RWPE2 (cell line): ENCODE measurements at regions not wholly inside any gene's neighbourhood (a gene's known extent, or its start where the extent isn't known, plus 50 kb on each side); places are given as distances from the start of the nearest gene placed in this dataset.

Source experiments
- ATAC-seq: fragments of 200-7000 bp; cut with Tn5 transposase; 3 replicates; pipeline ENCODE4 v1.9.1; 2021; ENCODE audit warnings: low read depth
- DNase-seq: peaks from one replicate; pipeline ENCODE4 v3.0.0-alpha.2; 2020; ENCODE audit warnings: low spot score
- H3K27ac ChIP-seq: fragments of 450-650 bp; 2 replicates; pipeline ENCODE4 v1.5.1; 2017; ENCODE audit warnings: mild to moderate bottlenecking; ENCODE audit not compliant: poor library complexity, severe bottlenecking
- H3K27me3 ChIP-seq: fragments of 250-450 bp; sonication (Bioruptor Pico); 2 replicates; pipeline ENCODE4 v1.5.1; 2021; ENCODE audit warnings: mild to moderate bottlenecking, moderate library complexity; ENCODE audit not compliant: insufficient read depth, poor library complexity, severe bottlenecking
- H3K36me3 ChIP-seq: fragments of 250-450 bp; sonication (Bioruptor Pico); 2 replicates; pipeline ENCODE4 v1.5.1; 2020; ENCODE audit warnings: low read depth, mild to moderate bottlenecking, moderate library complexity
- H3K4me1 ChIP-seq: fragments of 250-450 bp; sonication (Bioruptor Pico); 2 replicates; pipeline ENCODE4 v1.5.1; 2021; ENCODE audit warnings: mild to moderate bottlenecking, moderate library complexity; ENCODE audit not compliant: insufficient read depth, poor library complexity, severe bottlenecking
- H3K4me3 ChIP-seq: fragments of 250-450 bp; sonication (Bioruptor Pico); 2 replicates; pipeline ENCODE4 v1.5.1; 2021; ENCODE audit warnings: mild to moderate bottlenecking, moderate library complexity; ENCODE audit not compliant: severe bottlenecking
- H3K9me3 ChIP-seq: fragments of 250-450 bp; sonication (Bioruptor Pico); 2 replicates; pipeline ENCODE4 v1.5.1; 2021; ENCODE audit warnings: mild to moderate bottlenecking, moderate library complexity; ENCODE audit not compliant: severe bottlenecking
- CTCF ChIP-seq: fragments of 450-650 bp; IDR thresholded peaks from one replicate; pipeline ENCODE4 v1.5.1; 2017; ENCODE audit warnings: mild to moderate bottlenecking, moderate library complexity; ENCODE audit not compliant: poor library complexity, severe bottlenecking

- Histone ChIP-seq H3K27ac (no peak overlapping the region), H3K4me3 (no peak overlapping the region), H3K9me3 (no peaks in the 10 kb centered on the region), H3K27me3 (no peaks in the 10 kb centered on the region), H3K36me3 (no peaks in the 10 kb centered on the region), H3K4me1 (no peaks in the 10 kb centered on the region)
- DNase-seq: no peak
- ATAC-seq: peak; percentile 67
- no peak for TF ChIP-seq CTCF
Measured at GRCh38 chrX:117376460-117376859, 740.1 kb downstream of the KLHL13 start.

DNA sequence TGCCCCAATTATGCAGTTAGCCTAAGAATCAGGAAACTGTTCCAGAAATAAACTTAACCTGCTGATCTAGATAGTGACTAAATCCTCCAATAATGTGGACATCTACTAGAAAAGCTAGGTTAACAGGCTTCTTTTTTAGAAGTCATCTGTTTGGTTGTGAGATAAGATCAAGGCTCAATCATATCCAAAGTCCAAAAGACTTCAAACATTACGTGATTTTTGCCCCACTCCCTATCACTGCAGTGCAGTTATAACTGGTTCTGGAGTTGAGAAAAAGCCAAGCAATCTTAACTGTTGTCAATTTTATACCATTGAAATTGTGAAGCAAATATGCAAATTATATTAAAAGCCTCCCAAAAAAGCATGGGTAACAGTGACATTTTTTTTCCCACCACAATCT, 781.4 kb downstream of the KLHL13 start:
- TF ChIP-seq CTCF: no peak

GRCh38 chrX:117327373-117327772, 789.2 kb downstream of the KLHL13 start:
- no peak for ATAC-seq
- no peak overlapping the region for H3K4me3 ChIP-seq

More for the DNA sequence above, 781.4 kb downstream of the KLHL13 start:
- H3K4me3 ChIP-seq: no peak overlapping the region
- no peaks in the 10 kb centered on the region for H3K27me3 ChIP-seq
- no peaks in the 10 kb centered on the region for H3K4me1 ChIP-seq
- no peak overlapping the region for H3K27ac ChIP-seq
- no peaks in the 10 kb centered on the region for H3K9me3 ChIP-seq
- DNase-seq: no peak
- H3K36me3 ChIP-seq: no peaks in the 10 kb centered on the region
- ATAC-seq: no peak

DNA sequence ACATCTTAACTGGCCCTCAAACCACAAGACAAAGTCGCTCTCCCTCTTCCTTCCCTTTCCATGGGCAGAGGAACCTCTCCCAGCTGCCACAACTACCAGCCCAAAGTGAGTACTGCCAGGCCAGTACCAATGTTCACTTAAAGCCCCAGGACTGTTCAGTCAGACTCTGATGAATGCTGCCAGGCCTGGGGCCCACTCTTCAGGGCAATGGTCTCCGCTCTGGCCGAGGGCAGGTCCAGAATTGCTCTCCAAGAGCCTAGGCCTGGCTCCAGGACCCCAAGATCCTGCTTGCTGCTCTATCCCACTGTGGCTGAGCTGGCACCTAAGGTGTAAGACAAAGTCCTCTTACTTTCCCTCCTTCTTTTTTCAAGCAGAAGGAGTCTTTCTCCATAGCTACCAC, 790.9 kb downstream of the KLHL13 start:
- TF ChIP-seq CTCF: no peak
- no peaks in the 10 kb centered on the region for H3K9me3 ChIP-seq

More at GRCh38 chrX:117327373-117327772, 789.2 kb downstream of the KLHL13 start:
- Histone ChIP-seq H3K27me3 (no peaks in the 10 kb centered on the region), H3K9me3 (no peaks in the 10 kb centered on the region), H3K36me3 (no peaks in the 10 kb centered on the region), H3K4me1 (no peaks in the 10 kb centered on the region), H3K27ac (no peak overlapping the region)
- TF ChIP-seq CTCF: no peak
- DNase-seq: no peak

GRCh38 chrX:117305168-117305766, 811.3 kb downstream of the KLHL13 start:
- Histone ChIP-seq H3K27ac (no peak overlapping the region), H3K9me3 (no peaks in the 10 kb centered on the region), H3K4me1 (no peaks in the 10 kb centered on the region), H3K36me3 (no peaks in the 10 kb centered on the region), H3K27me3 (no peaks in the 10 kb centered on the region), H3K4me3 (no peak overlapping the region)
- DNase-seq (no peak), ATAC-seq (no peak)
- TF ChIP-seq CTCF: no peak

More for the DNA sequence above, 790.9 kb downstream of the KLHL13 start:
- Histone ChIP-seq H3K4me1 (no peaks in the 10 kb centered on the region), H3K27ac (no peak overlapping the region), H3K27me3 (no peaks in the 10 kb centered on the region), H3K4me3 (no peak overlapping the region), H3K36me3 (no peaks in the 10 kb centered on the region)
- DNase-seq (no peak), ATAC-seq (no peak)
